OCI-LY3 (cell line): ENCODE measurements at regions not wholly inside any gene's neighbourhood (a gene's known extent, or its start where the extent isn't known, plus 50 kb on each side); places are given as distances from the start of the nearest gene placed in this dataset.

Source experiments
- EZH2phosphoT487 ChIP-seq: fragments of 200-600 bp; shearing (Covaris generic); IDR thresholded peaks from 2 replicates; pipeline ENCODE4 v1.6.1; 2018; ENCODE audit warnings: antibody characterized with exemption, mixed run types, low read depth
- TF ChIP-seq, protein P1 (sequence below): fragments of 200-600, 300-600 bp; sonication (generic); IDR thresholded peaks from 2 replicates; pipeline ENCODE4 v1.5.1; 2014; ENCODE audit warnings: antibody characterized with exemption, low read length, low read depth

GRCh38 chr13:40385858-40386180 lies 280.6 kb downstream of the FOXO1 start:
- TF ChIP-seq, protein P1, sequence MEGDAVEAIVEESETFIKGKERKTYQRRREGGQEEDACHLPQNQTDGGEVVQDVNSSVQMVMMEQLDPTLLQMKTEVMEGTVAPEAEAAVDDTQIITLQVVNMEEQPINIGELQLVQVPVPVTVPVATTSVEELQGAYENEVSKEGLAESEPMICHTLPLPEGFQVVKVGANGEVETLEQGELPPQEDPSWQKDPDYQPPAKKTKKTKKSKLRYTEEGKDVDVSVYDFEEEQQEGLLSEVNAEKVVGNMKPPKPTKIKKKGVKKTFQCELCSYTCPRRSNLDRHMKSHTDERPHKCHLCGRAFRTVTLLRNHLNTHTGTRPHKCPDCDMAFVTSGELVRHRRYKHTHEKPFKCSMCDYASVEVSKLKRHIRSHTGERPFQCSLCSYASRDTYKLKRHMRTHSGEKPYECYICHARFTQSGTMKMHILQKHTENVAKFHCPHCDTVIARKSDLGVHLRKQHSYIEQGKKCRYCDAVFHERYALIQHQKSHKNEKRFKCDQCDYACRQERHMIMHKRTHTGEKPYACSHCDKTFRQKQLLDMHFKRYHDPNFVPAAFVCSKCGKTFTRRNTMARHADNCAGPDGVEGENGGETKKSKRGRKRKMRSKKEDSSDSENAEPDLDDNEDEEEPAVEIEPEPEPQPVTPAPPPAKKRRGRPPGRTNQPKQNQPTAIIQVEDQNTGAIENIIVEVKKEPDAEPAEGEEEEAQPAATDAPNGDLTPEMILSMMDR = no peak
- no peak for TF ChIP-seq EZH2phosphoT487
